ENCODE measurements at regions not wholly inside any gene's neighbourhood (a gene's known extent, or its start where the extent isn't known, plus 50 kb on each side); places are given as distances from the start of the nearest gene placed in this dataset.
"Not testable (repeated sequence)": the region's sequence is repeated elsewhere in the genome, so short reads cannot be mapped to it uniquely, and the experiment has no call there.

DNA sequence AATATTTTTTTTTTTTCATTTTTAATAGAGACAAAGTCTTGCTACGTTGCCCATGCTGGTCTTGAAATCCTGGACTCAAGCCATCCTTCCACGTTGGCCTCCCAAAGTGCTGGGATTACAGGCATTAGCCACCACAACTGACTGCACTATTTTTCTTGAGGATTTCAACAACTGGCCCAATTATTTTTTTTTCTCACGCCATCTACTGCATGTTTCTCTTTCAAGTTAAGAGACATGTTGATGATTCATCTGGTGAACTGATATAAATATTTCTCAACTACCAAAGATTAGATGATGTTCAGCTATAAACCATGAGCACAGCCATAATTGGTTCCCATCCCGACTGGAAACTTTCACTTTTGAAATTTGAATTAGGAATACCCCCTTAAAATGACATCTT is 688.4 kb upstream of the SYT4 start:
- Histone ChIP-seq H2AFZ (ENCODE audit: low read depth) (no peak overlapping the region), H3K27ac (no peak overlapping the region), H3K4me1 (ENCODE audit: low read depth, poor library complexity, severe bottlenecking) (no peaks in the 10 kb centered on the region), H3K4me3 (IDR thresholded peaks at IDR 0.05; ENCODE audit: insufficient read depth, low read depth, low read length) (no peak overlapping the region), H3K79me2 (ENCODE audit: insufficient read depth, low read depth) (no peaks in the 10 kb centered on the region), H3K27me3 (ENCODE audit: insufficient read depth, low read depth) (no peaks in the 10 kb centered on the region), H3K4me2 (no peak overlapping the region), H3K36me3 (ENCODE audit: insufficient read depth) (no peaks in the 10 kb centered on the region), H3K9ac (no peak overlapping the region), H4K20me1 (ENCODE audit: insufficient read depth) (no peaks in the 10 kb centered on the region)
- TF ChIP-seq, protein P1, sequence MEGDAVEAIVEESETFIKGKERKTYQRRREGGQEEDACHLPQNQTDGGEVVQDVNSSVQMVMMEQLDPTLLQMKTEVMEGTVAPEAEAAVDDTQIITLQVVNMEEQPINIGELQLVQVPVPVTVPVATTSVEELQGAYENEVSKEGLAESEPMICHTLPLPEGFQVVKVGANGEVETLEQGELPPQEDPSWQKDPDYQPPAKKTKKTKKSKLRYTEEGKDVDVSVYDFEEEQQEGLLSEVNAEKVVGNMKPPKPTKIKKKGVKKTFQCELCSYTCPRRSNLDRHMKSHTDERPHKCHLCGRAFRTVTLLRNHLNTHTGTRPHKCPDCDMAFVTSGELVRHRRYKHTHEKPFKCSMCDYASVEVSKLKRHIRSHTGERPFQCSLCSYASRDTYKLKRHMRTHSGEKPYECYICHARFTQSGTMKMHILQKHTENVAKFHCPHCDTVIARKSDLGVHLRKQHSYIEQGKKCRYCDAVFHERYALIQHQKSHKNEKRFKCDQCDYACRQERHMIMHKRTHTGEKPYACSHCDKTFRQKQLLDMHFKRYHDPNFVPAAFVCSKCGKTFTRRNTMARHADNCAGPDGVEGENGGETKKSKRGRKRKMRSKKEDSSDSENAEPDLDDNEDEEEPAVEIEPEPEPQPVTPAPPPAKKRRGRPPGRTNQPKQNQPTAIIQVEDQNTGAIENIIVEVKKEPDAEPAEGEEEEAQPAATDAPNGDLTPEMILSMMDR (conservative IDR thresholded peaks at IDR 0.05; ENCODE audit: low read depth, low read length): no peak

GRCh38 chr18:43970656-43971055 is 693.4 kb upstream of the SYT4 start:
- Histone ChIP-seq H3K27me3 (ENCODE audit: insufficient read depth, low read depth) (no peaks in the 10 kb centered on the region), H3K27ac (no peak overlapping the region), H3K4me3 (IDR thresholded peaks at IDR 0.05; ENCODE audit: insufficient read depth, low read depth, low read length) (no peak overlapping the region), H3K9ac (no peak overlapping the region), H3K4me2 (no peak overlapping the region), H3K36me3 (ENCODE audit: insufficient read depth) (no peaks in the 10 kb centered on the region), H2AFZ (ENCODE audit: low read depth) (no peak overlapping the region), H4K20me1 (ENCODE audit: insufficient read depth) (no peaks in the 10 kb centered on the region), H3K4me1 (ENCODE audit: low read depth, poor library complexity, severe bottlenecking) (peaks cover 4% of the 10 kb centered on the region), H3K79me2 (ENCODE audit: insufficient read depth, low read depth) (no peaks in the 10 kb centered on the region)
- TF ChIP-seq, protein P1 (conservative IDR thresholded peaks at IDR 0.05; ENCODE audit: low read depth, low read length): no peak

DNA sequence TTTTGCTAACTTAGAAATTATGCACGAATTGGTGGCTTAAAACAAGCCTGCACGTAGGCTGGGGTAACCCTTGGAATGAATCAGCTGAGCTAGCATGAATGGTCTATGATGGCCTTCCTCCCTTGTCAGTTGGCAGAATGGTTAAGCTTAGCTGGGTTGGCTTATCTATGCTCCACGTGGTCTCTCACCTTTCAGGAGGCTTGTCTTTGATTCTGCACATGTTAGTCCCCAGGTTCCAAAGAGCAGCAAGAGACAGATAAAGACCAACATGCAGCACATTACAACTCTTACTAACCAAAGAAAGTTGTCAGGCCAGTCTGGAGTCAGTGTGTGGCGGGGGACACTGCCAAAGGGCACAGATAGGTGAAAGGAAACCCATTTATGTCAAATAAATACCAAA is 700.9 kb upstream of the SYT4 start:
- H3K79me2 ChIP-seq (ENCODE audit: insufficient read depth, low read depth): no peaks in the 10 kb centered on the region
- no peak overlapping the region for H3K4me3 ChIP-seq (IDR thresholded peaks at IDR 0.05; ENCODE audit: insufficient read depth, low read depth, low read length)
- no peak overlapping the region for H3K4me2 ChIP-seq
- H3K4me1 ChIP-seq (ENCODE audit: low read depth, poor library complexity, severe bottlenecking): peaks cover 12% of the 10 kb centered on the region
- no peak overlapping the region for H3K9ac ChIP-seq
- no peaks in the 10 kb centered on the region for H3K27me3 ChIP-seq (ENCODE audit: insufficient read depth, low read depth)
- H3K27ac ChIP-seq: no peak overlapping the region
- TF ChIP-seq, protein P1 (conservative IDR thresholded peaks at IDR 0.05; ENCODE audit: low read depth, low read length): no peak
- H3K36me3 ChIP-seq (ENCODE audit: insufficient read depth): no peaks in the 10 kb centered on the region
- H4K20me1 ChIP-seq (ENCODE audit: insufficient read depth): no peaks in the 10 kb centered on the region
- no peak overlapping the region for H2AFZ ChIP-seq (ENCODE audit: low read depth)

GRCh38 chr18:43982582-43982981 is 698.1 kb upstream of the SETBP1 start:
- Histone ChIP-seq H4K20me1 (ENCODE audit: insufficient read depth) (no peaks in the 10 kb centered on the region), H3K27me3 (ENCODE audit: insufficient read depth, low read depth) (no peaks in the 10 kb centered on the region), H3K36me3 (ENCODE audit: insufficient read depth) (no peaks in the 10 kb centered on the region), H3K4me3 (IDR thresholded peaks at IDR 0.05; ENCODE audit: insufficient read depth, low read depth, low read length) (no peak overlapping the region), H3K9ac (no peak overlapping the region), H3K79me2 (ENCODE audit: insufficient read depth, low read depth) (no peaks in the 10 kb centered on the region), H3K4me2 (no peak overlapping the region), H2AFZ (ENCODE audit: low read depth) (no peak overlapping the region), H3K27ac (no peak overlapping the region), H3K4me1 (ENCODE audit: low read depth, poor library complexity, severe bottlenecking) (peaks cover 10% of the 10 kb centered on the region)
- TF ChIP-seq, protein P1 (conservative IDR thresholded peaks at IDR 0.05; ENCODE audit: low read depth, low read length): no peak

- H3K27me3 ChIP-seq (ENCODE audit: insufficient read depth, low read depth); H3K36me3 ChIP-seq (ENCODE audit: insufficient read depth); H3K79me2 ChIP-seq (ENCODE audit: insufficient read depth, low read depth); H3K4me2 ChIP-seq; H3K27ac ChIP-seq; H3K4me1 ChIP-seq (ENCODE audit: low read depth, poor library complexity, severe bottlenecking); H4K20me1 ChIP-seq (ENCODE audit: insufficient read depth); H2AFZ ChIP-seq (ENCODE audit: low read depth); H3K9ac ChIP-seq; H3K4me3 ChIP-seq (IDR thresholded peaks at IDR 0.05; ENCODE audit: insufficient read depth, low read depth, low read length): not testable (repeated sequence)
These were observed 693.6 kb upstream of the SETBP1 start for GRCh38 chr18:43987061-43987460.

Data from KMS-11 (cell line).